DMS 273 (cell line): ENCODE measurements at regions not wholly inside any gene's neighbourhood (a gene's known extent, or its start where the extent isn't known, plus 50 kb on each side); places are given as distances from the start of the nearest gene placed in this dataset.
"Not testable (repeated sequence)": the region's sequence is repeated elsewhere in the genome, so short reads cannot be mapped to it uniquely, and the experiment has no call there.

Experiments used
- DNase-seq: peaks from one replicate; lab custom pipeline; 2025; ENCODE audit not compliant: unreplicated experiment; lab: John Stamatoyannopoulos, UW

- DNase-seq, result no peak
Observed at GRCh38 chr5:56763711-56764466, 51.5 kb upstream of the MAP3K1 start.

DNA sequence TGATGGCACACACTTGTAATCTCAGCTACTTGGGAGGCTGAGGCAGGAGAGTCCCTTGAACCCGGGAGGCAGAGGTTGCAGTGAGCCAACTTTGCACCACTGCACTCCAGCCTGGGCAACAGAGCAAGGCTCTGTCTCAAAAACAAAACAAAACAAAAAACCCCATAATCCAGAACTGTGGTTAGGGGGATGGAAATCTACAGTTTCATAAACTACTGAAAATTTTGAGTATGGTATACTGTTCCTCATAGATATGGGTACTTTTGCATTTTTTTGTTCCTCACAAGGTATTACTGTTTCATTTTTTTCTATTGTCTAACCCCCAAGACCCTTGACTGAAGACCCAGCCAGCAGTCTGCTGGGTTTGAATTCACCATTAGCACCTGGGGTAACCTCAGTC lies 52.2 kb upstream of the MAP3K1 start:
- DNase-seq, result no peak

DNA sequence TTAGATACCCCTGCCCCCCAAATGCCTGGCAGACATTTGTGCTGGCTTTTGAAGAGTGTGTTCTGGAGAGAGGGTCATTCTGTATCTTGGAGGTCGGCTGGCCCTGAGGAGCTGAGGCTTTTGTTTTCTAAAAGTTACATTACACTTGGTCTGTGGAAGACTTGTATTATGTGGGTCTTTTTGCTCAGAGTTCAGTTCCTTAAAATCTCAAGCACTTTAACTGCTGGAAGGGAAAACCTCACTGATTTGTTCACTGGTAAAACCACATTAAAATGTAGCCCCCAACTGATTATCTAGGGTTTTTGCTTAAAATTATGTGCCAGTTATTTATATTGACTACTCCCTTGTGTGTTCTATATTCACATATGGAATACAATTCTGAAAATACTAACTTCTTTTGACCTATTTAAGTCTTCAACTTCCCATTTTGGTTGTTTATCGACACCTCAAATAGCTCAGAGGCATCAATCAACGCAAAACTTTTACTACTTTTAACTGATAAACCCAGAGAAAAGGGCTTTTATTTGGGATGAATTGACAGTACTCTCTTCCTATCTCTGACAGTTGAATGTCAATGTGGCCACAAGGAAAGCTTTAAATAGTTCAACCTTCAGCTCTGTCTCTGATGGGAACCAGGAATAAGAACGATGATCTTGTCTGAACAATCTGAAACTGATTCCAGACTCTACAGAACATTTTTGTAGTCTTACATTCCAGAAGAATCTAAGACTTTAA lies 54.0 kb upstream of the MAP3K1 start:
- no peak for DNase-seq

DNA sequence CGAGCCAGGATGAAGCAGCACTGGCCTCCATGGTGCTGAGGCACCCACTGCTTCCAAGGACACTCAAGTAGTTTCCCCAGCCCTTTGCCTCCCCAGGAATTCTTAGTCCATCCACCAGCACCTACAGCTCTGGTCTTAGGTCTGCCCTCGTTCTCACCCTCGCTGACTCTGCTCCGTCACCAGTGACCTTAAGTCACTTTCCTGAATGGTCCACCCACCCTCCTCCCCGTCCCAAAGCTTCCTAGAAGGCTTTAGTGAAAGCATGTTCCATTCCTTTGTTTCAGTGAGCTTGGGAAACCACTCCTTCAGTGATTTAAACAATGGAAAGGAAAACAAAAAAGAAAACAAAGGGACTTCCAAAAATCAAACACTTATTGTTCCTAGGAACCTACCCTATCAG lies 54.6 kb upstream of the MAP3K1 start:
- no peak for DNase-seq

DNA sequence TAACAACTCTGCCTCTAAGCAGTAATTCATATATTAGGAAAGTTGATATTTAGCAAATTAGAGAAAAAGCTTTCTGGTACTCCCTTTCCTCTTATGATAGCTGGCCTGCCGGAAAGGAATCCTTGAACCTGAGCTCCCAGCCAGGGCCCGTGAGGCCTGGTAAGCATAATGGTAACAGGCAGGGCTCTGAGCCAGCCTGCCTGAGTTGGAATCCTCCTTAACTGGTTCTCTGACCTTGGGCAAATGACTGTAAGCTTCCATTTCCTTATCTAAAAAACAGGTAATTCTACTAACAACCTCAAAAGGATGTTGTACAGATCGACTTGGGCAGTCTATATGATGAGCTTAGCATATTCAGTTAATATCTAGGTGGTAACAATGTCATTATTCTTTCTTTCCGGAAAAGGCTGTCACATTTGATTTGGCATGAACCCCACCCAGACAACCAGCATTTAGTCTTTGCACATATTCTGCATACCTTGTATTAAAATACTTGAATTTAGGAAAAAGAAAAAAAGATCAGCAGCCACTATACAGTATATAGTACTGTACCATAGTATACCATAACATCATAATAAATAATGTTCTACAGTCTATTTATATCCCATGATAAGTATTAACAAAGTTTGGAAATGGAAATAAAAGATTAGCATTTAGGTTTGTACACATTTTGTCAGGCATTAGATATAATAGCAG lies 55.7 kb upstream of the MAP3K1 start:
- no peak for DNase-seq

DNA sequence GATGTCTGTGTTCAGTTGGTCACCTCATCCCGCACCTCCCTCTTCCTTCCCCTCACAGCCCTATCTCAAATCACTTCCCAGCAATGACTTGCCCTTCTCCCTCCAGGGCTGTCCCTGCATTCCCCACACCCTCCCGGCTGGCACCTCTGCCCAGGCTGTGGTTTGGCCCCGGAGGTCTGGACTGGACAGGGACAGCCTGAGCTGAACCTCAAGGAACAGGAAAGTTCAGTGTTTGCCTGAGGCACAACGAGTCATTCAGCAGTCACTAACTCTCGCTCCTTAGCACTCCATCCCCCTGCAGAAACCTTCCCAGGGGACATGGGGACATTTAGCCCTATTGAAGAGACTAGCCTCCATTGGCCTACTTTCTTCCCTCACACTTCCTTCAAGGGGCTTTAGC lies 58.3 kb upstream of the MAP3K1 start:
- no peak for DNase-seq

DNA sequence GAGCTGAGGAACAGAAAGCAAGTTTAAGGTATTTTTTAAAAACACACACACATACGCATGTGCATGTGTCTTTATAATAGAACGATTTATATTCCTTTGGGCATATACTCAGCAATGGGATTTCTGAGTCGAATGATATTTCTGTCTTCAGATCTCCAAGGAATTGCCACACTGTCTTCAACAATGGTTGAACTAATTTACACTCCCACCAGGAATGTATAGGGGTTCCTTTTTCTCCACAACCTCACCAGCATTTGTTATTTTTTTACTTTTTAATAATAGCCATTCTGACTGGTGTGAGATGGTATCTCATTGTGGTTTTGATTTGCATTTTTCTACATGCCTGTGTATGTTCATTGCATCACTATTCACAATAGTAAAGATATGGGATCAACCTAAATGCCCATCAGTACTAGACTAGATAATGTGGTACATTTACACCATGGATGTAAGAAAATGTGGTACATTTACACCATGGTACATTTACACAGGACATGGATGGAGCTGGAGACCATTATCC lies 60.3 kb upstream of the MAP3K1 start:
- DNase-seq, result no peak

DNA sequence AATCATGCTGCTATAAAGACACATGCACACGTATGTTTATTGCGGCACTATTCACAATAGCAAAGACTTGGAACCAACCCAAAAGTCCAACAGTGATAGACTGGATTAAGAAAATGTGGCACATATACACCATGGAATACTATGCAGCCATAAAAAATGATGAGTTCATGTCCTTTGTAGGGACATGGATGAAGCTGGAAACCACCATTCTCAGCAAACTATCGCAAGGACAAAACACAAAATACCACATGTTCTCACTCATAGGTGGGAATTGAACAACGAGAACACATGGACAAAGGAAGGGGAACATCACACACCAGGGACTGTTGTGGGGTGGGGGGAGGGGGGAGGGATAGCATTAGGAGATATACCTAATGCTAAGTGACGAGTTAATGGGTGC lies 61.8 kb upstream of the MAP3K1 start:
- DNase-seq, result not testable (repeated sequence)

DNA sequence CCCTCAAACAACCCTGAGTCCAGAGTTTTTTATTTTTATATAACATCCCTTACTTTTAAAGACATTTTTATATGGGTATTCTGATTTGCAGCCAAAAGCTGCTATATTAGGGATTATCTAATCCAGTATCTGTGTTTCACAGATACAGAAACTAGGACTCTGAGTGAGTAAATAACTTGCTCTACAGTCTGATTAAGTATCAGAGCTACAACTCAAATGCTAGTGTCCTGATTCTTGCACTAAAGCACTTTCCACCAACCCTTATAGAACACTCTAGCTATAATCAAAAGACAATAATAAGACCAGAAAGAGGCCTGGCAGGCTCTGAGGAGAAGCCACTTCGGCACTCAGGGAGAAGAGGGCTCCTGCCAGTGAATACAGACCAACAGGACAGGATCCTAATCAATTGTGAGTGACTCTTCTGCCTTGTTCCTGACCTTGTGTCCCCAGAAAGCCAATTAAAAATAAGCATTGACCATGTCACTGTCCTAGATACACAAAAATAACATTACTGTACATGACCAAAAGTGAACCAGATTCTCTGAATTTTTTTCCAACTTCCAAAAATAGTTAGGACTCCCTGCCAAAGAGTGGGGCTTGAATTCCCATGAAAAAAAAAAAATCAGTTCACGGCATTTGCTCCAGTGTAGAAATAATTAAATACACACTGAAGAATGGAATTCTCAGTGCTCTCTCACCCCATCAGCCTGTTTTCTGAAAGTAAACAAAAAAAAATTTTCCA lies 63.6 kb upstream of the MAP3K1 start:
- no peak for DNase-seq

GRCh38 chr5:56749842-56750241 lies 65.5 kb upstream of the MAP3K1 start:
- no peak for DNase-seq

DNA sequence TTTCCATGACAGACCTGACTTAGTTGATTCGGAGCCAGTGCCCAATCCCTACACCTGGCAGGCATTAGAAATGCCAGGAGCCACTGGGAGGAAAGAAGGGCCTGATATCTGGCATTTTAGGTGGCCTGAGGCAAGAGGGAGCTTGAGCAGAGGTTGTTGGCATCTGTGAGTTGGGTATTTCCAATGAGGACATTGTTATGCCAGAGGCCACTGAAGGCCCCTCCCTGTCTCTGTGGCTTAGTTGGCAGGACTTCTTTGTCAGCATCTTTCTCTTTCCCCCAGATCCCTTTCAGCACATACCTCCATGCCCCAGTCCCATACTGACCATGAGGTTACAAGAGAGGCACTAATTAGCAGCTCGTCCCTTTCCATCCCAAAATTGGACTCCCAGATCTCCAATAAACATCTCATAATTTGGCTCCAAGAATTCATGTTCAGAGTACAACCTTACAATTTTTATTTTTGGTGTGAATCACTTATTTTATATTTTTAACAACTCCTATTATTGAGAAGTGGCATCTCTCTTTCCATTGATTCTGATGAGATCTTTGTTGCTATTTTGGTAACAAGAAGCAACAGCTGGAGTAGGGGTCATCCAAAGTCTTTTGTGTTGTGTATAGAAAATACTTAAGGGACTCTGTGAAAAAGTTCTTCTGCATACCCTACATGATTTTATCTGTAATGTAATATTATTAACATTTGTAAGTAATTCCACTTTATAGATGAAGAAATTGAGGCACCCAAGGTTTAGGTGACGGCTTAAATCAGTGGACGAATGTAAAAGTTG lies 68.6 kb upstream of the MAP3K1 start:
- no peak for DNase-seq

GRCh38 chr5:56745864-56746263 lies 69.5 kb upstream of the MAP3K1 start:
- DNase-seq, result no peak

DNA sequence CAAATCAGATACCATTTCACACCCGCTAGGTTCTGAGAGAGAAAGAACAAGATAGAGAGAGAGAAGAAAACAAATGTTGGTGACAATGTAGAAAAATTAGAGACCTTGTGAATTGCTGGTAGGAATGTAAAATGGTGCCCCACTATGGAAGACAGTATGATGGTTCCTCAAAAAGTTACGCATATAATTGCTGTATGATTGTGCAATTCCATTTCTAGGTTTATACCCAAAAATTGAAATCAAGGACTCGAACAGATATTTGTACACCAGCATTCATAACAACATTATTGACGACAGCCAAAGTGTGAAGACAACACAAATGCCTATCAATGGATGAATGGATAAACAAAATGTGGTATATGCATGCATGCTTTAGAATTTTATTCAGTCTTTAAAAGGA lies 74.5 kb upstream of the MAP3K1 start:
- no peak for DNase-seq

DNA sequence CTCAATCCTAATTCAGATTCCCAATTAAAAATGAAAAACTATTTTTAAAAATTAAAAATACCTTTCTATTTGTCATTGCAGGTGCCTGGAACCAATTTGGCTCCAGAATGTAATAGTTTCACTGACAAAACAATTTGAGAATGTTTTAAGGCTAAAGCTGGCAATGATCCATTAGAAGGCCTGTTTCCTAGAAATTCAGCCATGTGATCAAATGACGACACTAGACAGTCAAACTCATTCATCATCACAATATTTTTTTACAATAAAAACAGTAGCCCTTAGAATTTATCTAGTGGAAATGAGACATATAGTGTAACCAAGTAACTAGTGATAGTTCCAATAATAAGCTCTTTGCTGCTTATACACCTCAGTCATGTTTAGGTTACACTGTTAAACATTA lies 75.4 kb upstream of the MAP3K1 start:
- DNase-seq, result no peak

GRCh38 chr5:56737951-56738606 lies 77.3 kb upstream of the MAP3K1 start:
- no peak for DNase-seq

GRCh38 chr5:56737002-56737621 lies 78.2 kb upstream of the MAP3K1 start:
- DNase-seq, result no peak

DNA sequence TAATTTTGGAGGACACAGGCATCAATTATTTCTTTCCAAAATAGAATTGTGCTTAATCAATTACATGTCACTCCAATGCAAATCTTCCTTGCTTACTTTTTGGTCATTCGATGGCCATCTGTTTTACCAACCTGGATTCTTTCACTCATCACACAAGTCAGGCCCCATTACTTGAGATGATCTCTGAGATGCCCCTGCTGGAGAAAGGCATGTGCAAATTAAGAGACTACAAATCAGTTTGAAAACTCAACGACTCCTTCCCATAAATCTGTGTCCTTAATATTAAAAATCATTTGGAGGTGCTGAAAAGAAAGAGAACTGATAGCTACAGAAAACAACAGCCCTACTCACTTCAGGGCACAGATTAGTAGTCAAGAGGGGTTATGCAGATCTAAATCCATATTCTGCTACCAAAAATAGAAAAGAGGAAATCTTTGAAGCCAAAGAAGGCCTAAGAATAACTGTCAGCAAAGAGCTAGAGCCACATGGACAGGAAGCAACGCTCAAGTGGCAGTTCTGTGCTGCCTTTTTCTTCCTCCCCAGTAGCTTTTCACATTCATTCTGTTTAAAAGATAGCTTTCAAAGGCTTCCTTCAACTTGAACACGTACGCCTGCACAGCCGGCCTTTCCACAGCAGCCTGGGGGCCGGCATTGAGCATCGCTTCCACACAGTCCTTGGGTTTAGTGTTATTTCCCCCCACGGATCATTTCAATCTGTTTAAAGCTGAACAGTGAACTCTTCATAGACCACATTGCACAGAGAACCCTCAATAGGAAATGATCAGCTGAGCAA lies 79.3 kb upstream of the MAP3K1 start:
- no peak for DNase-seq

DNA sequence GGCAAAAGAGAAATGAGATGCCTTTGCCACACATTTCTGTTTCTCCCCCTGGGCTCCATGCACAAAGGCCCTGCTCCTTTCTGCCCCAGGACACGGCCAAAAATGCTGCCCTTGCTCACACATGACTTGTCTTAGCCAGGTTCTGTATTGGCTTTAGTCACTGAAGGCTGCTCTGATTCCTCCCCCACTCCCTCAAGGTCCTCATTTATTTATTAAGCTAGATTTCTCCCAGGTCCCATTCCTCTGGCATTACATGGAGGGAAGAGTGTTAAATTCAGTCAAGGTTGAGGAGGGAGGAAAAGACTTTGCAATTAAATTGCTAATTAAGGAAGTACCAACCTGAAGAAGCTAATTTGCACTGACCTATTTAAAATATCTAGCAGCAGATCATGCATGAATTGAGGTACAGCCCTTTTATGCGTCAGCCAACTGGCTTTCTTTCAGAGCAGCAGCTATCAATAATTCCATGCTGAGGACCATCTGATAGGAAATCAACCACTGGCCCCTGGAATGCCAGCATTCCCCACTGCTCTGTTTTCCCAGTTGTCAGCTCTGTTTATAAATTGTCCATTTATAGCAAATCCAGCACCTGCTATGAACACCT lies 81.2 kb upstream of the MAP3K1 start:
- DNase-seq, result no peak
